GM18951 (cell line): ENCODE measurements at regions not wholly inside any gene's neighbourhood (a gene's known extent, or its start where the extent isn't known, plus 50 kb on each side); places are given as distances from the start of the nearest gene placed in this dataset.
"Not testable (repeated sequence)": the region's sequence is repeated elsewhere in the genome, so short reads cannot be mapped to it uniquely, and the experiment has no call there.

Experiments
- POLR2A ChIP-seq: IDR thresholded peaks from 4 replicates; pipeline ENCODE4 v1.6.1; 2011; ENCODE audit warnings: mild to moderate bottlenecking; ENCODE audit not compliant: insufficient read length, insufficient read depth; ENCODE audit errors: extremely low read depth
- in situ Hi-C: fragments of 300-500 bp; cut with MboI; formaldehyde crosslinking; loops from one replicate; pipeline ENCODE4 v1.12.0; 2022; ENCODE audit warnings: low sequenced_read_pairs, mixed read lengths, inconsistent platforms; ENCODE audit not compliant: unreplicated experiment

DNA sequence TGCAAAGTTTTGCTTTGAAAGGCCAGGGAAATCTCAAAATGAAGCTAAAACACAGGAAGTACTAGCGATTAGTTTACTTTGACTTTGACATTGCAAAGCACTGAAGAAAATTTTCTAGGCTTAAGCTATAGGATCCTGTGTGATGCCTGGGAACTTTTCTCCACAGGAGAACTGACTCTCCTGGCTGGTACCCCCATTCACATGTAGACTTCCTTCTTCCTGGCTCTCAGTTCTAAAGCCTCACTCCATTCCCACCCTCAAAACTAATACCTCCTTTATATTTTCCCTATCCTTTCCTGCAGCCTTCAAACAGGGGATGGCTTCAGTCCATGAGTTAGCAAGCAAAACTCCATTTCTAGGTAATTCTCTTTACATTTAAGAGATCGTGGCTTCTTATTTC is 189.5 kb downstream of the SLITRK1 start:
- in situ Hi-C loops: no loop called here
- TF ChIP-seq POLR2A: no peak

DNA sequence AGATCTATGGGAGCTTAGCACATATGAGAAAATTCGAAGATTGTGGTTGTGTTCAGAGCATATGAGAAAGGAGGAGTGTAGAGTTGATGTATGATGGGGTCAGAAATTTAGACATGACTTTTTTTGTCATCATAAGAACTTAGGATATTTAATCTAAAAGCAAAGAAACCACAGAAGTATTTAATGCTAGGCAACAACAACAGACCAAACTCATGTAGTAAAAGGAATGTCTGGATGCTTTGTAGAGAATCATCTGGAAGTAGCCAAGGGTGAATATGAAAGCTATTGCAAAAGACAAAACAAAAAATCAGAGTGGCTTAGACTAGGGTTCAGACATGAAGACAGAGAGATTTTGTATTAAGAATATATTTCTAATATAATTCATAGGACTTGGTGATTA is 190.3 kb downstream of the SLITRK1 start:
- in situ Hi-C loops: no loop called here

DNA sequence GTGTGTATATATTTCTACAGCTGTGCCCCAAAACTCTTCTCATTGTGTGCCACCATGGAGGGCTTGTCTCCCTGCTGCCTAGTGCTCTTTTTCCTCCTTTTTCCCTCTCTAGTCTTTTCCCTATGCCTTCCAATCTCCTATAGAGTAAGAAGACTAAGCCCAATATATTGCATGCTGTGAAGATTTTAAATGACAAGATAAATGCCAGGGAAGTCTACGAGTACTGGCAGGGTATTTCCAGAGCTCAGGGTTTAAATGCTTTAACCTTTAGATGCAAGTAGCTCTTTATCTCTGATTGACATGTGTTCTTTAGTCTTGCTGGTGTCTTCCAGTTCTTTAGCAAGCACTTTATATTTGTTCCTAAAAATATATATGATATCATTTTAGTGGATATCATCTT is 200.7 kb downstream of the SLITRK1 start:
- in situ Hi-C loops: no loop called here
- TF ChIP-seq POLR2A: no peak

More for the DNA sequence above, 190.3 kb downstream of the SLITRK1 start:
- no peak for TF ChIP-seq POLR2A

DNA sequence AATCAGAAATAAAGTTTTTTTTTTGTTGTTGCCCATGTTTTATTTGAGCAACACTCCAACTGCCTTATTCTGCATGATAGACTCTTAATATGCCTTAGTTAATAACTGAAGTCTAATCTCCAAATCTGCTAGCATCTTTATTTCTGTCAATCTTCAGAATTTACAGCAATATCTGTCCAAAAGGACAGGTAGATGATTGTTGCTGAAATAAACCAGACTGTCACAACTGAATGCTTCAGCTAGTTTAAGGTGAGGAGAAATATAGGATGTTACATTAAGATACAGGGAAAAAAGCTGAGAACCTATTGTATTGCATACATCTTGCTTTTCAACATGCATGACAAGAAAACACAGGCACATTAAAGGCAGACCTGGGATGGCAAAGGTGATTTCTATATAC is 204.3 kb downstream of the SLITRK1 start:
- in situ Hi-C loops: no loop called here
- no peak for TF ChIP-seq POLR2A

DNA sequence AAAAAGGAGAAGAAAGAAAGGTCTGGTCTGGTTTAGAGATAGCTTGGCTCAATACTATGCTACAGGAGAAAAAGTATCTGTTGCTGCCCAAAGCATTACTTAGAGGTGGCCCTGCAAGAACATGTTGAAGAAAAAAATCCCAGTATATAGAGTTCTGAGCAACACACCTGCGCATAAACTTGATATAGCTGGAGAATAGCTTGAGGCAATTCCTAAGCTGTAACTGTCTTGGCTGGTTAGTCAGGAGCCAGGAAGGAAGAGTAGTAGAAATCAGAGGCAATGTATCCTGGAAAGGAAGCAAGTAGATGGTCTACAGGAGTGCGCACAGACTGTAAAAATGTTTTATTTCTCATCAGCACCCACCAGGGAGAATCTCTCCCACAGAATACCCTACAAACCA is 209.7 kb downstream of the SLITRK1 start:
- in situ Hi-C loops: no loop called here

DNA sequence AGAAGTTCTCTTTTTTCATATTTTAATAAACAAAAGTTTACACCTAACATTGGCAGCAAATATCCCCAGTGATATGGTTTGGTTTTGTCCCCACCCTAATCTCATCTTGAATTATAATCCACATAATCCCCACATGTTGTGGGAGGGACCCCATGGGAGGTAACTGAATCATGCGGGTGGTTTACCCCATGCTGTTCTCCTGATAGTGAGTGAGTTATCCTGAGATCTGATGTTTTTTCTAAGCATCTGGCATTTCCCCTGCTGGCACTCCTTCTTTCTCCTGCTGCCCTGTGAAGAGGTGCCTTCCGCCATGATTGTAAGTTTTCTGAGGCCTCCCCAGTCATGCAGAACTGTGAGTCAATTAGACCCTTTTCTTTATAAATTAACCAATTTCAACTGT is 214.7 kb downstream of the SLITRK1 start:
- in situ Hi-C loops: no loop called here
- TF ChIP-seq POLR2A: no peak

More for the DNA sequence above, 209.7 kb downstream of the SLITRK1 start:
- TF ChIP-seq POLR2A: no peak

DNA sequence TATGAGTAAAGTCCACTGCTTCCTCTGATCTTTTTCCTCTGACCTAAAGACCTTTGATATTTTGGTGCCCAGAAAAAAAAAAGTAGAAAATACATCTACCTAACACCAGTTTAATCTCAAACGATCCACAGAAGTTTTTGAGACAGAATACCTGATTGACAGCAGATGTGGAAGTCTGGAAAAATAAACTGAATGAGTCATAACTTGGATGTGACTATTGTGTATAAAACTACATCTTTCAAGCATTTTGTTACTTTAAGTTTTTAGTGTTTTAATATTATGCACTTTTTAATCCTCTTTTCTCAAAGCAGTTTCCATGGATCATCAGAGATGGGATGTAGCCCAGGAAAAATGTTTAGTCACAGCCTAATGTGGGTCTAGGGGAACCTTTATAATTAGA is 216.1 kb downstream of the SLITRK1 start:
- in situ Hi-C loops: no loop called here
- no peak for TF ChIP-seq POLR2A

DNA sequence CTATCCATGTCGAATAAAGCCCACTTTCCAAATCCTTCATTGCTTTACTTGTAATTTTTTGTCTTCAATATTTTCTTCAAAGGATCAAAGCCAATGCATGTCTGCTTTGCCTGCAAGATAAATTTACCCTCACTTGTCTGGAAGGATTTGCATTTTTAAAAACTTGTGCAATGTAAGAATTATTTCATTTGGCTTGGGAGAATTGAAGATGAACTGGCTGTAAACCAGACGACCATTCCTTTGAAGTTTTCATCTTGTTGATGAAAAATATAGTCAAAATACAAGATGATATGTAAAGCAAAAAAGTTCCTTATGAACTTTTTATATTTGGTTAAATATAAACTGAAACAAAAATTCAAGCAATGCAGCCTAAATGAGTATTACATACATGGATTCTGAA is 225.0 kb downstream of the SLITRK1 start:
- TF ChIP-seq POLR2A: no peak
- in situ Hi-C loops: no loop called here

DNA sequence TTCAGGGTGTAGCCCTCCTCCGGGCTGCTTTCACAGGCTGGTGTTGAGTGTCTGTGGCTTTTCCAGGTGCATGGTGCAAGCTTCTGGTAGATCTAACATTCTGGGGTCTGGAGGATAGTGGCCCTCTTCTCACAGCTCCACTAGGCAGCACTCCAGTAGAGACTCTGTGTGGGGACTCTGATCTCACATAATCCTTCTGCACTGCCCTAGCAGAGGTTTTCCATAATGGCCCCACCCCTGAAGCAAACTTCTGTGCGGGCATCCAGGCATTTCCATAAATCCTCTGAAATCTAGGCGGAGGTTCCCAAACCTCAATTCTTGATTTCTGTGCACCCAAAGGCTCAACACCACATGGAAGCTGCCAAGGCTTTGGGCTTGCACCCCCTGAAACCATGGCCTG is 239.7 kb downstream of the SLITRK1 start:
- in situ Hi-C loops: not testable (repeated sequence)

DNA sequence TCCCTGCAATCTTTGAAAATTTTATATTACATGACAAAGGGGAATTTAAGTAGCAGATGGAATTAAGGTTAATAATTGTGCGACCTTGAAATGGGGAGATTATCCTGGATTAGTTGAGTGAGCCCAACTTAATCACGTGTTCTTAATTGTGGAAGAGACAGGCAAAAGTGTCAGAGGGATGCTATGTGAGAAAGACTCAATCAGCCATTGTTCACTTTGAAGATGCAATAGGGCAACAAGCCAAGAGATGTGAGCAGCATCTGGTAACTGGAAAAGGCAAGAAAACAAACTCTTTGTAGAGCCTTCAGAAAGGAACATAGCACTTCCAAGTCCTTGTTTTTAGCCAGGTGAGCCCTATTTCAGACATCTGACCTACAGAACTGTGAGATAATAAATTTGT is 247.7 kb downstream of the SLITRK1 start:
- in situ Hi-C loops: no loop called here
- no peak for TF ChIP-seq POLR2A

DNA sequence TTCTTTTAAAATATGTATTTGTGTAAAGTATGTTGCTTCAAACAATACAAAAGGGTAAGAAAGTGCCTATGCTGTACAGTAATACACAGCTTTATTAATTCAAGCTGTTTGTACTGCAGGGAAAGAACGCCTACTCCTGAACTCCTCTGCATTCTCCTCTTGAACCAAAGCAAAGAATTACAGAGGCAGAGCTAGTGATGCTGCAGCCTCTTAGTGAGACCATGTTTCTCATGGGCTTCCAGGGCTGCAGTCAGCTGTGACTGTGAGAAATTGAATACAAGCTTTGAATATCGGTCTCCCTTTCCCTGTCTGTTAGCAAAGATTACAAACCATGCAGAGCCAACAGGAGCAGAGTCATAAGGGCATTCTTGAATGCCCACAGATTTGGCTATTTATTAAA is 248.5 kb downstream of the SLITRK1 start:
- TF ChIP-seq POLR2A: no peak
- in situ Hi-C loops: no loop called here

DNA sequence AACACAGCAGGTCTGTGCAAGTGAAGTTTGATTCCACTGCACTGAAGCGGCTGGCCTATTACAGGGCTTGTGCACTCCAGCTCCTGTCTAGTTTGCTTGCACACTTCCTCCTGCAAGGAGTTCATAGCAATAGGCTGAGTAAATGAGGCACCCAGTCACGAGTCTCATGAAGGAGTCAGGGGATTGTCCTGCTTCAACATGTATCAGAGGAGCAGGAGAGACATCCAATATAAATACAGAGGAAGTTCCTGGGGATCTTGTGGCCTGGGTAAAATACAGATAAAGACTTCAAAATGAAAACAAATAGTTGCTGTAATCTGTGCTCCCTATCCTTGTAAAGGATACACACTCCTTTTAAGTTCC is 259.9 kb downstream of the SLITRK1 start:
- in situ Hi-C loops: no loop called here
- TF ChIP-seq POLR2A: no peak

DNA sequence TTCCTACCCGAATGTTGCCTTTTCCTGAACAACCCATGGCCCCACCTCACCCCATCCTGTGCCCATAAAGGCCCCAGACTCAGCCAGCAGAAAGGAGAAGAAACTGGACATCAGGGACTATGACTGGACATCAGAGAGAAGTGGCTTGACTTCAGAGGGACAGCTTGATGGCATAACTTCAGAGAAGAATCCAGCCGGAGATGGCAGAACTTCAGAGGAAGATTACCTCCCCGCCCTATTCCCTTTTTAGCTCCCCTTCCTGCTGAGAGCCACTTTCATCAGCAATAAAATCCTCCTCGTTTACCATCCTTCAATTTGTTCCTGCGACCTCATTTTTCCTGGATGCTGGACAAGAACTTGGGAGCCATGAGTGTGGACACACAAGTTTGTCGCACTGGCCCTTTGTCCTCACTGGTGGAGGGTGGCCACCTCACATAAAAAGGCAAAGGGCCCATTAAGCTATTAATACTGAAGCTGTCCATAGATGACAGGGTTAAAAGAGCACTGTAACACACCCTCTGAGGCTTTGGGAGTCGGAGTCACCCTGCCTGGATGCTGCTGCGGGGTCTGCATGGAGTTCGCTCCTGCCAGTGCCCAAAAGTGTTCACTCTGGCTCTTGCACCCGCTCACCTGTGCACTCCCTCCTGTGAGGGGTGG is 260.4 kb downstream of the SLITRK1 start:
- in situ Hi-C loops: no loop called here
- TF ChIP-seq POLR2A: no peak

DNA sequence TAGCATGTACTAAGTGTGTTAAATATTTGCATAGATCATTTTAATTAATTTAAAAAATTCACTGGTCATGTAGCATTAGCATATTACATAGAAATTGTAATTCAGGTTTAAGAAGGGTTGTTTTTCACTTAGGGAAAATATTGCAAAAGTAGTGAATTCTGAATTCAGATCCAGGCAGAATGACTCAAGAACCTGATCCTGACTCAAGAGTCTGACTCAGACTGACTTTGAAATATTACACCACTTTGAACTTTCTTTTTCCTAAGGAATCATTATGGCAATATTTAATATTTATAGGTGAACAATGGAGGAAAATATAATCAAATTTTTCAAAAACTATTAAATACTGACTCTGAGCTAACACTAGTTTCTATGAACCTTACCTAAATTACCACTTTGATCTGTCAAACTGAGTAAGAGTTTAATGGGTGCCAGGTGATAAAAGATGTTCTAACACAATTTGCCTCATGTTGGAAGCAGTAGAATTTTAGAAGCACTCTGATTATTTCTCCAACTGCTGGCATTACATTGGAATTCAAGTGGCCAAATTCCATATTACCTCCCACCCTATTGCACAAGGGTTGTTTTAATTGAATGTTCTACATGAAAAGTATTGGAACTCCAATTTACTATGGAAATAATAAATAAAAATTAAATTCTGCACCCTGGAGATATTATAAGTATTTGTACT is 261.6 kb downstream of the SLITRK1 start:
- in situ Hi-C loops: no loop called here
- no peak for TF ChIP-seq POLR2A

DNA sequence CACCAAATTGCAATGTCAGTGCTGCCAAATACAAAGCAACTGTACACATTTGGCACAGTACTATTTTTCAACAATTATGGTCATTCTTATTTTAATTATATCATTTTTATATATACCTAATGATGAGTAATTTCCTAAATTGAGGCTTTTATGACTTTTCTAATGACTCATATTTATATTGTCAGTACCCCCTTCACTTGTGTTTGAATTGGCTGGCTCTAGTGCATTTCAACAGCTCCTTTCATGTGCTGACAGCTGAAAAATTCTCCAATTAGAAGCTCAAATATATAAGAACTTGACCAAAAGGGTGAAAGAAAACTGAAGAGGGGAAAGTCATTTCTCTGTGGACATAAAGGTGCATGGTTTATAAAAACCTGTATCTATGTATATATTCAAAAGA is 263.3 kb downstream of the SLITRK1 start:
- no peak for TF ChIP-seq POLR2A
- in situ Hi-C loops: no loop called here

DNA sequence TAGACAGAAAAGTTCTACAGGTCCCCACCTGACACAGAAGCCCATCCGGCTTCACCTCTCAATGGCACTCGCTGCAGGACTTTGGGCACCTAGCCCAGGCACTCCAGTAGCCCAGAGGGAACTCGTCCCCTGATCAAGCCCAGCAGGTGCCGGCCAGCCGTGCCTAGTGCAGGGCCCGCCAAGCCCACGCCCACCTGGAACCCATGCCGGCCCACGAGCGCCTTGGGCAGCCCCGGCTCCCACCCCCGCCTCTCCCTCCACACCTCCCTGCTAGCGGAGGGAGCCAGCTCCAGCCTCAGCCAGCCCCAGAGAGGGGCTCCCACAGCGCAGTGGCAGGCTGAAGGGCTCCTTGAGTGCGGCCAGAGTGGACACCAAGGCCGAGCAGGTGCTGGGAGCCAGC is 268.8 kb downstream of the SLITRK1 start:
- in situ Hi-C loops: no loop called here
- no peak for TF ChIP-seq POLR2A
